ENCODE measurements at regions not wholly inside any gene's neighbourhood (a gene's known extent, or its start where the extent isn't known, plus 50 kb on each side); places are given as distances from the start of the nearest gene placed in this dataset.

DNA sequence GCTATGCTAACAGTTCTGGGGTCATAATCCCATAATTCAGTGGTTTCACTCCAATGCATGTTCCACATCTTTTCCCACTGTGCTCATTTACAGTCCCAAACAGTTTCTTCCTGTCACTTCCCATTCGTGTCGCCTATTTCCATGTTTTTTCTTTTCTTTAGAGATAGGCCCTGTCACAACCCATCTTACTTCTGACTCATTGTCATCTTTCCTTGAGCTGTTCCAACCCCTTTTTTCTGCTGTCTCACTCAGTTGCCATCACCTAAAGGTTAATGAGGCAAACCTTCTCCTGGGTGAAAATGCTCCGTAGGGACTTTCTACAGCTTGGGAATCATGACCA is 814.5 kb downstream of the VGLL3 start:
- DNase-seq (ENCODE audit: low read depth): no peak
- no peak overlapping the region for H3K4me3 ChIP-seq (ENCODE audit: low read depth, low read length)
- TF ChIP-seq CTCF (conservative IDR thresholded peaks at IDR 0.05; ENCODE audit: low read depth, low read length): no peak

DNA sequence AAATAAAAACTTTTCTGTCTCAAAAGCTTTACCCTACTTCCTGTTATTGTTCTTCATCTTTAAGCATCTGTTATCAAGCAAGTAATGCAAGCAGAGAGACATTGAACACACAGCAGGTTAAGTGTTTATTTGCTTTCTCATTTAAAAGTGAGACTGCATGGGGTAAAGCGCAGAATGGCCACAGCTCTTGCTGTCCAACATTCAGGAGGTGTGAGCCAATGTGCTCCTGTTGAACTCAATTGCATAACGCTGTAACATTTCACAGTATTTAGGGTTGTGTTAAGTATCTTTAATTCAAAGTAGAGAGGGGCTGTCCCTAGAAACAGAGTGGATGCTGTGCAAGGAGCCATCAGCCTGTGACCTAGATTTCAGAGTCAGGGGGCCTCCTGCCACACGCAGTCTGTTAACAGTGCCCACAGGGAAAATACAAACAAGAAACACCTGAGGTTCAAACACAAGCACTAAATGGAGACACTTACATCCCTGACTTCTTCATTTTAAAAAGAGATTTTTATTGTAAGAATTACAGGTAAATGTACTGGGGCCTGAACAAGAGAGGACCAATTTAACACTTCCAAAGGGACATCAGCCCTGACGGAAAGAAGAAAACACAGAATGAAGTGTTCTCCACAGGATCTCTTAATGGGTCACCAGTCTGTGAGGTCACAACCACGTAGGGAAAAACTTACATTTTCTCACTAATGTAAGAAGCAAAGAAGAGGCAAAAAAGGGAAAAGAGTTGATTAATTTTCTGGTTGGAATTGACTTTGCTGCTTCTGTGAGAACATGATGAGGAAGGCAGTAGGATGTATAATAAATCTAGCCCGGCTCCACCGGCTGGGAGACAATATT is 815.1 kb downstream of the VGLL3 start:
- no peak for DNase-seq (ENCODE audit: low read depth)
- no peak for TF ChIP-seq CTCF (conservative IDR thresholded peaks at IDR 0.05; ENCODE audit: low read depth, low read length)
- no peak overlapping the region for H3K4me3 ChIP-seq (ENCODE audit: low read depth, low read length)

DNA sequence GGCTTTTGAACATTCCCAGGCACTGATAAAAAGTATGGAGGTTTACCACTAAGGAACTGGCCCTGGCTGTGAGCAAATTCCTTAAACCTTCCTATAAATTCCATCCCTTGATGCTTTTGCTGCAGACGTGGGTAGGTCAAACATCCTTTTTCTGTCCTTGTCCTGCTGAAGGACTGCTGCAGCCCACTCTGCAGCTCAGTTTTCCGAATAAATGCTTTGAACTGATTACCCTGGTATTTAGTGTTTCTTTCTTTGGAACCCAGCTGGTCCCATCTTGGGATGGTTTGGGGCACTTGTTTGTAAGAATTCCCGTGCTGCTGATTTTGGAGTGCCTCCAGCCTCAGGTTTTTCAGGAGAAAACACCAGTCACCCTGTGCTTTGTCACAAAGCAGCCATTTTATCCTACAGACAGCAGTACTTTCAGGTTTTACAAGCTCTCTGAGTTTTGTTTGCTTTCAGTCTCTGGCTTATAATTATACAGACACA is 815.9 kb downstream of the VGLL3 start:
- H3K4me3 ChIP-seq (ENCODE audit: low read depth, low read length): no peak overlapping the region
- TF ChIP-seq CTCF (conservative IDR thresholded peaks at IDR 0.05; ENCODE audit: low read depth, low read length): no peak
- no peak for DNase-seq (ENCODE audit: low read depth)

- DNase-seq (ENCODE audit: low read depth): no peak
- H3K4me3 ChIP-seq (ENCODE audit: low read depth, low read length): no peak overlapping the region
- peak; percentile 21 for TF ChIP-seq CTCF (conservative IDR thresholded peaks at IDR 0.05; ENCODE audit: low read depth, low read length)
These were observed 817.5 kb downstream of the VGLL3 start for GRCh38 chr3:86173401-86173800.

- H3K4me3 ChIP-seq (ENCODE audit: low read depth, low read length): no peak overlapping the region
- no peak for TF ChIP-seq CTCF (conservative IDR thresholded peaks at IDR 0.05; ENCODE audit: low read depth, low read length)
- no peak for DNase-seq (ENCODE audit: low read depth)
These were observed 822.4 kb downstream of the VGLL3 start for GRCh38 chr3:86168512-86168911.

GRCh38 chr3:86162521-86162920 is 828.4 kb downstream of the VGLL3 start:
- no peak overlapping the region for H3K4me3 ChIP-seq (ENCODE audit: low read depth, low read length)
- no peak for TF ChIP-seq CTCF (conservative IDR thresholded peaks at IDR 0.05; ENCODE audit: low read depth, low read length)

GRCh38 chr3:86161493-86161892 is 829.5 kb downstream of the VGLL3 start:
- H3K4me3 ChIP-seq (ENCODE audit: low read depth, low read length): no peak overlapping the region
- TF ChIP-seq CTCF (conservative IDR thresholded peaks at IDR 0.05; ENCODE audit: low read depth, low read length): no peak
- DNase-seq (ENCODE audit: low read depth): no peak

More at GRCh38 chr3:86162521-86162920, 828.4 kb downstream of the VGLL3 start:
- DNase-seq (ENCODE audit: low read depth): no peak
